DOHH2 (cell line): ENCODE measurements at regions not wholly inside any gene's neighbourhood (a gene's known extent, or its start where the extent isn't known, plus 50 kb on each side); places are given as distances from the start of the nearest gene placed in this dataset.
"Not testable (repeated sequence)": the region's sequence is repeated elsewhere in the genome, so short reads cannot be mapped to it uniquely, and the experiment has no call there.

Experiments used
- H3F3A ChIP-seq: fragments of 200-600 bp; sonication (generic), shearing (Covaris generic); 2 replicates; pipeline ENCODE4 v1.6.0; 2016; ENCODE audit warnings: antibody characterized with exemption, mild to moderate bottlenecking; ENCODE audit not compliant: control insufficient read depth, insufficient read depth
- H3K27ac ChIP-seq: fragments of 200-600 bp; sonication (generic); 2 replicates; pipeline ENCODE4 v1.5.1; 2014; ENCODE audit warnings: low read depth, mild to moderate bottlenecking, low read length, moderate library complexity
- H3K27me3 ChIP-seq: fragments of 200-600 bp; sonication (generic); 2 replicates; pipeline ENCODE4 v1.6.1; 2014; ENCODE audit warnings: mild to moderate bottlenecking, low read length, mixed read lengths; ENCODE audit not compliant: control insufficient read depth
- H3K36me3 ChIP-seq: fragments of 200-600 bp; sonication (generic); 2 replicates; pipeline ENCODE4 v1.6.1; 2014; ENCODE audit warnings: mild to moderate bottlenecking, low read length, moderate library complexity, mixed read lengths; ENCODE audit not compliant: control insufficient read depth
- H3K4me1 ChIP-seq: fragments of 200-600 bp; sonication (generic); 2 replicates; pipeline ENCODE4 v1.6.1; 2014; ENCODE audit warnings: mild to moderate bottlenecking, low read length, mixed read lengths; ENCODE audit not compliant: control insufficient read depth
- H3K4me2 ChIP-seq: fragments of 200-600 bp; sonication (generic); 2 replicates; pipeline ENCODE4 v1.6.0; 2014; ENCODE audit warnings: mild to moderate bottlenecking, low read length, moderate library complexity
- H3K4me3 ChIP-seq: fragments of 200-600 bp; sonication (generic); 2 replicates; pipeline ENCODE4 v1.5.1; 2014; ENCODE audit warnings: mild to moderate bottlenecking, low read length, mixed read lengths
- H3K79me2 ChIP-seq: fragments of 200-600 bp; sonication (generic); 2 replicates; pipeline ENCODE4 v1.6.1; 2014; ENCODE audit warnings: mild to moderate bottlenecking, low read length, mixed read lengths; ENCODE audit not compliant: control insufficient read depth
- H3K9me2 ChIP-seq: fragments of 200-600 bp; sonication (generic); replicated peaks from 2 replicates; pipeline ENCODE4 v1.6.1; 2014; ENCODE audit warnings: mild to moderate bottlenecking, low read length, mixed read lengths; ENCODE audit not compliant: control insufficient read depth
- H3K9me3 ChIP-seq: fragments of 200-600 bp; sonication (generic); 2 replicates; pipeline ENCODE4 v1.6.1; 2014; ENCODE audit warnings: antibody characterized with exemption, low read length, mixed read lengths; ENCODE audit not compliant: control insufficient read depth, insufficient read depth
- H4K20me1 ChIP-seq: fragments of 200-600 bp; sonication (generic); 2 replicates; pipeline ENCODE4 v1.6.0; 2014; ENCODE audit warnings: low read depth, mild to moderate bottlenecking, antibody characterized with exemption, low read length, moderate library complexity; ENCODE audit not compliant: control insufficient read depth, insufficient read depth
- CTCF ChIP-seq: fragments of 200-600 bp; sonication (generic); IDR thresholded peaks from one replicate; pipeline ENCODE4 v1.5.1; 2014; ENCODE audit warnings: antibody characterized with exemption, mild to moderate bottlenecking, low read depth, low read length; ENCODE audit not compliant: poor library complexity, severe bottlenecking
- EZH2phosphoT487 ChIP-seq: fragments of 200-600 bp; sonication (generic); IDR thresholded peaks from 2 replicates; pipeline ENCODE4 v1.6.1; 2017; ENCODE audit warnings: borderline replicate concordance, mild to moderate bottlenecking, antibody characterized with exemption, low read length, moderate library complexity, mixed read lengths

GRCh38 chr22:27075028-27075678 lies 417.8 kb downstream of the MIAT start:
- Histone ChIP-seq H3K4me1 (peaks cover 12% of the 10 kb centered on the region), H4K20me1 (no peaks in the 10 kb centered on the region), H3F3A (no peaks in the 10 kb centered on the region), H3K27me3 (peaks cover 19% of the 10 kb centered on the region; the same call in 1 of the 2 replicates), H3K79me2 (no peaks in the 10 kb centered on the region), H3K36me3 (no peaks in the 10 kb centered on the region), H3K4me3 (no peak overlapping the region), H3K9me3 (no peaks in the 10 kb centered on the region), H3K9me2 (no peaks in the 10 kb centered on the region), H3K4me2 (no peak overlapping the region; the same call in 1 of the 2 replicates), H3K27ac (no peak overlapping the region)
- TF ChIP-seq CTCF (no peak), EZH2phosphoT487 (no peak)

DNA sequence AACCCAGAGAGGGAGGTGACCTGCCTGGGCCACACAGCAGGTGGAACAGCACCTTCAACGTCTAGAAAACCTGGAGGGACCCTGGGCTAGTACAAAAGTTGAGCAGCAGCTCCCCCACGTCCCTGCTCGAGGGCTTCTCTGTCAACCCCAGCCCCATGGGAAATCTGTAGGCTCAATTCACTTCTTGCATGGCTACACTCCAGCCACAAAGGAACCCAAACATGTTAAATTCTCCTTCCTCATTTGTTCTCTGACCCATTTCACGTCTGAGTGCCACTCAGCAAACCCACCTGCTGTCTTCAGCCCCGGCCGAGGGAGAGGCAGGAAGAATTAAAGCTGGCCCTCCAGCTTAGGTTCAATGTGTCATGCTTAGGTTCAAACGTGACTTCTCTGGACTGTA lies 418.5 kb downstream of the MIAT start:
- Histone ChIP-seq H3K9me2 (no peaks in the 10 kb centered on the region), H3K9me3 (no peaks in the 10 kb centered on the region), H3F3A (no peaks in the 10 kb centered on the region), H3K36me3 (no peaks in the 10 kb centered on the region), H3K4me3 (no peak overlapping the region), H3K4me2 (peak overlapping the region; percentile 18; the same call in 1 of the 2 replicates), H4K20me1 (no peaks in the 10 kb centered on the region), H3K4me1 (peaks cover 12% of the 10 kb centered on the region), H3K27ac (no peak overlapping the region), H3K27me3 (peaks cover 19% of the 10 kb centered on the region; the same call in 1 of the 2 replicates), H3K79me2 (no peaks in the 10 kb centered on the region)
- TF ChIP-seq EZH2phosphoT487: no peak
- TF ChIP-seq CTCF: no peak

- not testable (repeated sequence) for H3K9me3 ChIP-seq, H4K20me1 ChIP-seq, H3K36me3 ChIP-seq, H3K79me2 ChIP-seq, H3K4me3 ChIP-seq, H3K4me2 ChIP-seq, H3K27ac ChIP-seq, H3F3A ChIP-seq, H3K9me2 ChIP-seq
- H3K4me1 ChIP-seq: peaks cover 12% of the 10 kb centered on the region
- H3K27me3 ChIP-seq: peaks cover 19% of the 10 kb centered on the region; the same call in 1 of the 2 replicates
Measured at GRCh38 chr22:27078064-27078463, 420.7 kb downstream of the MIAT start.

DNA sequence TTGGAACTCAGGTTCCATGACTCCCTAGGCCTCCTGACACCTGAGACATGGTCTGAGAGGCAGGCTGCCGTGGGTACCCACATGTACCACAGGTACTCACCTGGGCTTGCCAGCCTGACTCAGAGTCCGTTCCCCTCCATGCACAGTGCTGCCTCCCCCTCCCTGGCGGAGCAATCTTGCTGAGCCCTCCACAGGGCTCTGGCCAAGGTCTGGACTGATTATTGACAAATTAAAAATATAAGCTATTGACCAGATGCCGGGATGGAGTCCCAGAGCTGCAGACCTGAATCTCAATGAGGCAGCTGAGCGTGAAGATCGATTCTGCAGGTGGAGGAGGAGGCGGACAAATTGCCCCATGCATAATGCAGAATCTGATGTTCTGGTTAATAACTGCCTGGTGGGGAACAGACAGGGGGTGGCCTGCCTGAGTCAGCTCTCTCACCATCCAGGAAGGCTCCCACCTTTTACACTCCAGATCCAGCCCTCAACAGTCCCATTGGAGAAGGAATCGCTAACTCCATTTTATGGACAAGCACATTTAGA lies 422.7 kb downstream of the MIAT start:
- H3K79me2 ChIP-seq: no peaks in the 10 kb centered on the region
- no peaks in the 10 kb centered on the region for H3K9me3 ChIP-seq
- no peaks in the 10 kb centered on the region for H3K9me2 ChIP-seq
- TF ChIP-seq CTCF: no peak
- TF ChIP-seq EZH2phosphoT487: no peak
- no peaks in the 10 kb centered on the region for H3F3A ChIP-seq
- no peaks in the 10 kb centered on the region for H3K36me3 ChIP-seq
- H3K27ac ChIP-seq: no peak overlapping the region
- peaks cover 21% of the 10 kb centered on the region; the same call in 1 of the 2 replicates for H3K27me3 ChIP-seq
- no peak overlapping the region for H3K4me2 ChIP-seq
- H3K4me3 ChIP-seq: no peak overlapping the region
- H4K20me1 ChIP-seq: no peaks in the 10 kb centered on the region
- peaks cover 12% of the 10 kb centered on the region for H3K4me1 ChIP-seq
